NCI-H2196 treated with DMSO at 0.1 percent for 48 hours (cell line): ENCODE measurements at regions not wholly inside any gene's neighbourhood (a gene's known extent, or its start where the extent isn't known, plus 50 kb on each side); places are given as distances from the start of the nearest gene placed in this dataset.
"Not testable (repeated sequence)": the region's sequence is repeated elsewhere in the genome, so short reads cannot be mapped to it uniquely, and the experiment has no call there.

ENCODE experiments used
- DNase-seq: peaks from one replicate; lab custom pipeline; 2025; ENCODE audit not compliant: unreplicated experiment; lab: John Stamatoyannopoulos, UW

DNA sequence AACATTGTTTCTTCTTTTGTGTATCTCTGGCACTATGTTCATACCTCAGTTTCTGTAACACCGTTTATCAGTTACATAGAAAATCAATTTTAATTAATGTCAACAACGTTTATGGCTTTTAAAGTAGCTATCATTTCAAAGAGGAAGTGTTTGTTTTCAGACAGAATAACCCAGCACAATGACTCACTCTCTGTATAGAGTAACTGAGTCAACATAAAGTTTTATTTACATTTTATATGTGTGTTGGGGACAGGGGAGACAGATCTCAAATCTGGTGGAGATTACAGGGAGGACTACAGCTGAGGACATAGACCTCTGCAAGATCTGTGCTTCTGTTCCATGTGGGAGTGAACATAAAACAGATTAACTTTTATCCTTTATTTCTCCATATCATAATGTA, 2590.1 kb downstream of the PCDH9 start:
- no peak for DNase-seq

- DNase-seq, result no peak
Observed at GRCh38 chr13:64639206-64639605, 2590.9 kb downstream of the PCDH9 start.

DNA sequence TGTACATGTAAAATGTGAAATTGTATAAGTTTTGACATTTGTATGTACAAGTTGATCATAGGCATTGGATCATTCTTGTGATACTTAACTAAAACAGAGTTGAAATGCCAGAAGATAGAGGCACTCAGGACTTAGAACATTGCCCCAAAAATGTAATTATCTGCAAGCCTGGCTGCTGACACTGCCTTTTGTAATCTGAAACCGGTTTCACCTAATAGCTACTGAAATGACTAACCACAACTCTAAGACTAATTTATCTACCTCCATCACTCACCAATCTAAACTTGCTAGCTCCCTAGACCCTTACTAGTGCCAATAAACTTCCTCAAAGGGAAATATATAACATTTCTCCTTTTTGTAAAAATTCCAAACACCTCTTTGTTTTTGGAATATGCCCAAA, 2596.2 kb downstream of the PCDH9 start:
- no peak for DNase-seq

GRCh38 chr13:64627654-64628053, 2602.5 kb downstream of the PCDH9 start:
- DNase-seq, result no peak

DNA sequence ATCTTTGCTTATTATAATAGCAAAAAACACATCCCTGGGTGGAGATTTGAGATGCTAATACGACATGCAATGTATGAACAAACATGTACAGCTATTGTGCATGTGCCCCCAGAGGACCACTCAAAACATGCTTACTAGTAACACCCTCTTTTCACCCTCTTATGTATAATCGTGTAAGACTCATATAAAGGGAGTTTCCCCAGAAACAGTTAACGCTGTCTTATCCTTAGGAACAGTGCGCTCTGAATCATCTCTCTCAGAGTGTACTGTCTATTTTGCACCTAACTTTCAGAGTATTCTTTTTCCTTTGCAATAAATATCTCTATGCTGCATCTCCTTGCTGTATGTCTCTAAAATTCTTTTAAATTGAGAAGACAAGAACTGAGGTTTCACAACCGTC, 2604.0 kb downstream of the PCDH9 start:
- DNase-seq, result no peak

GRCh38 chr13:64617231-64617630, 2612.9 kb downstream of the PCDH9 start:
- DNase-seq, result no peak

- no peak for DNase-seq
Observed at GRCh38 chr13:64591971-64592370, 2638.2 kb downstream of the PCDH9 start.

GRCh38 chr13:64579331-64579730, 2650.8 kb downstream of the PCDH9 start:
- DNase-seq, result no peak

GRCh38 chr13:64568748-64569147, 2661.4 kb downstream of the PCDH9 start:
- no peak for DNase-seq

- DNase-seq, result not testable (repeated sequence)
Observed at GRCh38 chr13:64558031-64558430, 2672.1 kb downstream of the PCDH9 start.

GRCh38 chr13:64556376-64556775, 2673.8 kb downstream of the PCDH9 start:
- DNase-seq, result no peak

DNA sequence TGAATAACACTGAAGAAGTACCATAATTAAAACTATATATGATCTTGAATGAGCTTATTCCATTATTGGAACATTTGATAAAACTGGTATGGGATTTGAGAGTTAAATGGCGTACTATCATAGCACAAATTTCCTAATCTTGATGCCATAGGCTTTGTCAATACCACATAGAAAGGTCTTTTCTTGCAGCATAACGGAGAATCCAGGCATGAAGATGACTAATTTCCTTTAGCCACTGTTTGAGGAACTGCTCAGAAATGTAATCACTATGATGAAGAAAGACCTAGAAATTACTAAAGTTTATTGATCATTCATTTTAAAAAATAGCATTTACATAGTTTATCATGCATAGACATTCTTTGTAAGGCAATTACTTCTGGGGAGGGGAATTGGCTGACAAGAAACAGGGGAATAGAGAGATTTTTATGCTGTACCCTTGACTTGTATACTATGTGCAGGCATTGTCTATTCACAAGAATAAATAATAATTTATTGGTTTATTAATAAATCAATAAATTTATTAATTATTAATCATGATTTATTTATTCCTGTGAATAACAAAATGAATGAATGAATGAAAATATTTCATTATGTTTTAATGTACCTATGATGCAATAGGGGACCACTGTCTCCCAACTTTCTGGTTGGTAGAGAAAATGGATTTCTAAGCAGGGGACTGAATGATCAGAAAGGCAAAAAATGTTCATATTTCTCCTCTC, 2676.6 kb downstream of the PCDH9 start:
- no peak for DNase-seq

DNA sequence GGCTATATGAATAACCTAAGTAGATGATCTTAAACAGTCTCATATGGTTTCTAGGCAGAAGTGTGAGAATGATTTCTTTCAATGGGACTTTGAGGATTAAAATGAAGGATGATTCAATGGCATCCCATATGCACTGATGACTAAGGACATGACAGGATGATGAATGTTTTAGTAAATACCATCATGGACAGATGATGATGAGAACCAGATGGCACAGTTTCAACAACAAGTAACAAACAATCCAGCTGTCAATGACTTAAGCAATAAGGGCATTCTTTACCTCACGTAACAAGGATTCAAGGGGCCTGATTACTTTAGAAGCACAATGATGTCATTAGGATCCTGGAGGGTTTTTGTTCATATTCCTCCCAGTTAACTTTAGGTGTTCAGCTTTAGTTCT, 2678.4 kb downstream of the PCDH9 start:
- no peak for DNase-seq

DNA sequence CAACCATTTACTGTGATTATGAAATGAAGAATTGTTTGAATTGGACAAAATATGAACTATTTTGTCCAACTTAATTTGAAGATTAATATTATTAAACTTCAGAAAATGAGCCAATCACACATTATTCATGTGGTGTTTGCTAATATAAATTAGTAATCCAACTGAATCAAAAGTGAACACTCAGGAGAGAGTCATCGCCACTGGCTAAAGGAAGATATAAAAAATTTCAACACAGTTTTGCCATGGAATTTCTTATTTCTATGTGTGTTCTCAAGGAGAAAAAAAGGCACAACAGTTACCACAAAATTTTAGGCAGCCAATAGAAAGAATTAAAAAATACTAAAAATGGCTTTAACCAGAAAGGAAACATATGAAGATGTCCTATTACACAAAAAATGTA, 2683.8 kb downstream of the PCDH9 start:
- no peak for DNase-seq

- no peak for DNase-seq
Observed at GRCh38 chr13:64540976-64541375, 2689.2 kb downstream of the PCDH9 start.

DNA sequence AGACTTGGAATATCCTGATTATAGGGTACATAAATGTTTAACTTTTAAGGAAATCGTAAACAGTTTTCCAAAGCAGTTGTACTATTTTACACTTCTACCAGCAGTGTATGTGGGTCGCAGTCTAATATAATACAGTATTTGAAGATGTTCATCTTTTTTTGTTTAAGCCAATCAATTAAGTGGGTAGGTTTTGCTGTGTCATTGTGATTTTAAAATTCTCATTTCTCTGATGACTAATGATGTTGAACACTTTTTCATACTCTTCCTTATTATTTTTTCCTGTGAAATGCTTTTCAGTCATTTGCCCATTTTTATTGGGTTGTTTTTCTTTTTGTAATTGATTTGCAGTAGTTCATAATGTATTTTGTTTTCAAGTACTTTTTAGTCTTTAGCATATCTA, 2689.7 kb downstream of the PCDH9 start:
- DNase-seq, result no peak

GRCh38 chr13:64538711-64539110, 2691.4 kb downstream of the PCDH9 start:
- DNase-seq, result no peak

- no peak for DNase-seq
Observed at GRCh38 chr13:64534302-64534701, 2695.8 kb downstream of the PCDH9 start.

- no peak for DNase-seq
Observed at GRCh38 chr13:64531400-64531799, 2698.7 kb downstream of the PCDH9 start.

DNA sequence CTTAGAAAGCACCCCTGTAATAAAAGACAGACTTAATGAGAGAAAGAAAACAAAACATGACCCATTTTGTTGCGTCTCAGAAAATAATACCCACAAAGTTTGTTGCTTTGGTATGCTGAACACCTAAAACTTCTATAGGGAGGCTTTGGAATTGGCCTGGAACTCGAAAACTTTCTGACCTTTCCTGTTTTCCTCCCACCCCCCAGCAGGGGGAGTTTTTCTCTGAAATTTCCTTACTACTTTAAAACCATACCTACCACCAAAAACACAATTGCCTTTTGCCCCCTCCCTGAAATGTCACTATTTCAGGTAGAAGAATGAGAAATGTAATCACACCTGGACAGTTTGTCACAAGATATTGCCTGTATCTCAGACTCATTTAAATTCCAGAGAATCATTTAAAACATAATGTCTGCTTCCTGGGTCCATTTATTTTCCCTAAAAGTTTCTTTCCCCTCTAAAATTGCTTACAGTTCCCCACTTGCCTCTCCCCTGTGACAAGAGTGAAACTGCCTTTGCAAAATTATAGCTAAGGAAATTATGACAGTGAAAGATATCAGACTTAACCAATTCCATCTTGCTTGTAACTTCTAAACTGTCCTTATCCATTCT, 2700.2 kb downstream of the PCDH9 start:
- no peak for DNase-seq

GRCh38 chr13:64528838-64529237, 2701.3 kb downstream of the PCDH9 start:
- DNase-seq, result no peak

- no peak for DNase-seq
Observed at GRCh38 chr13:64527561-64527960, 2702.6 kb downstream of the PCDH9 start.

- DNase-seq, result no peak
Observed at GRCh38 chr13:64525687-64526086, 2704.4 kb downstream of the PCDH9 start.
